Activated CD4-positive, alpha-beta T cell treated with anti-CD3 and anti-CD28 coated beads for 36 hours (primary cell): ENCODE measurements at regions not wholly inside any gene's neighbourhood (a gene's known extent, or its start where the extent isn't known, plus 50 kb on each side); places are given as distances from the start of the nearest gene placed in this dataset.
A peak's percentile ranks its signal among the peaks of the same experiment; 100 is the strongest.

Experiments
- ATAC-seq: fragments of 200-7000 bp; cut with Tn5 transposase; one replicate; pipeline ENCODE4 v1.10.0; 2021; ENCODE audit warnings: mild to moderate bottlenecking, moderate library complexity
- CTCF ChIA-PET: fragments of 350-600 bp; sonication (Branson Sonifier 250); formaldehyde crosslinking; loops from one replicate; lab custom pipeline; 2021; ENCODE audit warnings: antibody characterized with exemption; lab: Charles Lee
- POLR2A ChIA-PET: fragments of 350-600 bp; sonication (Branson Sonifier 250); formaldehyde crosslinking; loops from one replicate; lab custom pipeline; 2021; ENCODE audit warnings: antibody characterized with exemption, inconsistent platforms; lab: Charles Lee
- DNase-seq: peaks from one replicate; pipeline ENCODE4 v3.0.0-alpha.2; 2020
- H3K27ac Mint-ChIP-seq: one replicate; pipeline ENCODE4 v1.8.0; 2021; ENCODE audit warnings: mixed read lengths
- H3K27me3 Mint-ChIP-seq: one replicate; pipeline ENCODE4 v1.8.0; 2021; ENCODE audit warnings: mixed read lengths
- H3K36me3 Mint-ChIP-seq: one replicate; pipeline ENCODE4 v1.8.0; 2021; ENCODE audit warnings: low read depth, mixed read lengths
- H3K4me1 Mint-ChIP-seq: one replicate; pipeline ENCODE4 v1.8.0; 2021; ENCODE audit warnings: mixed read lengths
- H3K4me3 Mint-ChIP-seq: one replicate; pipeline ENCODE4 v1.8.0; 2021; ENCODE audit warnings: mild to moderate bottlenecking, moderate library complexity, mixed read lengths
- H3K9me3 Mint-ChIP-seq: one replicate; pipeline ENCODE4 v1.8.0; 2021; ENCODE audit warnings: low read depth, mixed read lengths
- intact Hi-C, 2 experiments: fragments of 100-400 bp; cut with DNase I in 1 of 2; cut with micrococcal nuclease in 1 of 2; formaldehyde crosslinking; loops; one replicate each; pipeline versions ENCODE4 v1.14.2 to v1.15.1; 2022 to 2024; cut with DNase I, micrococcal nuclease
- microRNA-seq: library from miRNA; unstranded; fragments of <30 nt; microRNA quantifications from one replicate; pipeline ENCODE4 v1.2.0, GENCODE V29; 2021; ENCODE audit warnings: borderline replicate concordance

GRCh38 chr2:134201533-134201932 is 52.3 kb upstream of the MGAT5 start:
- Mint-ChIP-seq H3K4me1 (peaks cover 52% of the 10 kb centered on the region), H3K36me3 (no peaks in the 10 kb centered on the region), H3K4me3 (no peak overlapping the region), H3K9me3 (no peaks in the 10 kb centered on the region), H3K27me3 (no peaks in the 10 kb centered on the region), H3K27ac (no peak overlapping the region)
- intact Hi-C loops: no loop called here
- ATAC-seq (no peak), DNase-seq (no peak)
- CTCF ChIA-PET: interaction anchor here (1.0 to 1.6 kb wide), 4 partner anchors 16 to 210 kb away, joined by 3 to 4 read pairs (median 4); no protein-coding TSS in a partner anchor
- POLR2A ChIA-PET: no interaction called here

GRCh38 chr2:134202371-134202770 is 51.5 kb upstream of the MGAT5 start:
- ATAC-seq (no peak), DNase-seq (no peak)
- peaks cover 44% of the 10 kb centered on the region for H3K4me1 Mint-ChIP-seq
- CTCF ChIA-PET: interaction anchor here (1.0 to 1.6 kb wide), 4 partner anchors 17 to 209 kb away, joined by 3 to 4 read pairs (median 4); no protein-coding TSS in a partner anchor
- intact Hi-C loops: no loop called here
- H3K27me3 Mint-ChIP-seq: no peaks in the 10 kb centered on the region
- POLR2A ChIA-PET: no interaction called here
- H3K4me3 Mint-ChIP-seq: no peak overlapping the region
- no peaks in the 10 kb centered on the region for H3K9me3 Mint-ChIP-seq
- H3K36me3 Mint-ChIP-seq: no peaks in the 10 kb centered on the region
- no peak overlapping the region for H3K27ac Mint-ChIP-seq

GRCh38 chr2:134203175-134203574 is 50.7 kb upstream of the MGAT5 start:
- no peaks in the 10 kb centered on the region for H3K36me3 Mint-ChIP-seq
- H3K9me3 Mint-ChIP-seq: no peaks in the 10 kb centered on the region
- intact Hi-C loops: no loop called here
- POLR2A ChIA-PET: no interaction called here
- H3K4me3 Mint-ChIP-seq: no peak overlapping the region
- H3K27ac Mint-ChIP-seq: no peak overlapping the region
- ATAC-seq: no peak
- DNase-seq: no peak
- peaks cover 38% of the 10 kb centered on the region for H3K4me1 Mint-ChIP-seq
- H3K27me3 Mint-ChIP-seq: no peaks in the 10 kb centered on the region
- CTCF ChIA-PET: interaction anchor here (0.6 to 6.0 kb wide), 3 partner anchors 76 to 119 kb away, joined by 3 to 73 read pairs (median 5); no protein-coding TSS in a partner anchor

Small RNA genes lying in the stretch of these regions (microRNA-seq; reads per million reads assigned to microRNA genes)
- gene MIR3679: 15.9 reads per million, percentile 39 among the genes with 10 or more reads in this experiment
